DMS 273 (cell line): ENCODE measurements at regions not wholly inside any gene's neighbourhood (a gene's known extent, or its start where the extent isn't known, plus 50 kb on each side); places are given as distances from the start of the nearest gene placed in this dataset.
A peak's percentile ranks its signal among the peaks of the same experiment; 100 is the strongest.

ENCODE experiments used
- DNase-seq: peaks from one replicate; lab custom pipeline; 2025; ENCODE audit not compliant: unreplicated experiment; lab: John Stamatoyannopoulos, UW

- no peak for DNase-seq
These were observed 155.5 kb upstream of the FGGY start for GRCh38 chr1:59141267-59141863.

GRCh38 chr1:59142311-59143132, 154.4 kb upstream of the FGGY start:
- no peak for DNase-seq

GRCh38 chr1:59143133-59143487, 153.8 kb upstream of the FGGY start:
- no peak for DNase-seq

GRCh38 chr1:59143811-59144210, 153.1 kb upstream of the FGGY start:
- no peak for DNase-seq

- DNase-seq, result no peak
These were observed 151.9 kb upstream of the FGGY start for GRCh38 chr1:59144959-59145358.

- DNase-seq, result no peak
These were observed 150.8 kb upstream of the FGGY start for GRCh38 chr1:59146056-59146455.

- DNase-seq, result no peak
These were observed 150.1 kb upstream of the FGGY start for GRCh38 chr1:59146651-59147358.

GRCh38 chr1:59149435-59149834, 147.5 kb upstream of the FGGY start:
- DNase-seq, result no peak

- peak; percentile 87 for DNase-seq
These were observed 146.1 kb upstream of the FGGY start for GRCh38 chr1:59150577-59151386.

GRCh38 chr1:59151387-59151761, 145.5 kb upstream of the FGGY start:
- no peak for DNase-seq

GRCh38 chr1:59151860-59152259, 145.0 kb upstream of the FGGY start:
- no peak for DNase-seq

GRCh38 chr1:59152511-59152910, 144.4 kb upstream of the FGGY start:
- no peak for DNase-seq

- DNase-seq, result no peak
These were observed 142.5 kb upstream of the FGGY start for GRCh38 chr1:59154401-59154800.

GRCh38 chr1:59155351-59155750, 141.5 kb upstream of the FGGY start:
- no peak for DNase-seq

GRCh38 chr1:59156051-59156450, 140.8 kb upstream of the FGGY start:
- peak; percentile 34 for DNase-seq

GRCh38 chr1:59156526-59157199, 140.2 kb upstream of the FGGY start:
- DNase-seq, result peak; percentile 89

GRCh38 chr1:59158321-59158720, 138.6 kb upstream of the FGGY start:
- no peak for DNase-seq

GRCh38 chr1:59159557-59160203, 137.2 kb upstream of the FGGY start:
- DNase-seq, result no peak

GRCh38 chr1:59161136-59161535, 135.8 kb upstream of the FGGY start:
- DNase-seq, result no peak

GRCh38 chr1:59162665-59163064, 134.2 kb upstream of the FGGY start:
- no peak for DNase-seq
